Neural crest cell (in vitro differentiated cells): ENCODE measurements at regions not wholly inside any gene's neighbourhood (a gene's known extent, or its start where the extent isn't known, plus 50 kb on each side); places are given as distances from the start of the nearest gene placed in this dataset.
A peak's percentile ranks its signal among the peaks of the same experiment; 100 is the strongest.

ENCODE experiments used
- DNase-seq: peaks from one replicate; pipeline ENCODE4 v3.0.0; 2021; ENCODE audit warnings: low read depth, mixed read lengths, low spot score
- H3K27ac Mint-ChIP-seq: one replicate; pipeline ENCODE4 v1.8.0; 2021; ENCODE audit warnings: mild to moderate bottlenecking, mixed read lengths; ENCODE audit not compliant: unreplicated experiment
- H3K27me3 Mint-ChIP-seq: 2 replicates; pipeline ENCODE4 v1.8.0; 2021; ENCODE audit warnings: low read depth, mild to moderate bottlenecking, mixed read lengths
- H3K36me3 Mint-ChIP-seq: 2 replicates; pipeline ENCODE4 v1.8.0; 2021; ENCODE audit warnings: low read depth, mild to moderate bottlenecking, mixed read lengths
- H3K4me1 Mint-ChIP-seq: 2 replicates; pipeline ENCODE4 v1.8.0; 2021; ENCODE audit warnings: mixed read lengths
- H3K4me3 Mint-ChIP-seq: one replicate; pipeline ENCODE4 v1.8.0; 2021; ENCODE audit warnings: mild to moderate bottlenecking, mixed read lengths
- H3K9me3 Mint-ChIP-seq: 2 replicates; pipeline ENCODE4 v1.8.0; 2021; ENCODE audit warnings: mixed read lengths
- TF ChIP-seq, protein P1 (sequence below): fragments of 200-600 bp; sonication (generic); conservative IDR thresholded peaks from 2 replicates; pipeline ENCODE4 v1.5.0; 2021; ENCODE audit warnings: antibody characterized with exemption, mild to moderate bottlenecking

DNA sequence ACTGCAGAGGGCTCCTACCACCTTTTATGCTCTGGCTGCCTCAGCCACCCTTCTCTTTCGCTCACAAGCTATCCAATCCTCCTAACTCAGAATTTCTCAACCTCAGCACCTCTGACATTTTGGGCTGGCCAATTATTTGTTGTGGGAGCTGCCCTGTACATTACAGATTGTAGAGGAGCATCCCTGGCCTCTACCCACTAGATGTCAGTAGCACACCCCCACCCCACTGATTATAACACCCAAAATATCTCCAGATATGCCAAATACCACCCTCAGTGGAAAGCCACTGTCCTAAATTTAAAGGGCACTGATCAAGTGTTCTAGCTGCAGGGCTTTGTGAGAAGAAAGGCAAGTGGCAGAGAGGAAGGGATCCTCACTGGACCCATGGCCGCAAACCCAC, 443.1 kb downstream of the SOX6 start:
- H3K27ac Mint-ChIP-seq: peak overlapping the region; percentile 58
- TF ChIP-seq, protein P1, sequence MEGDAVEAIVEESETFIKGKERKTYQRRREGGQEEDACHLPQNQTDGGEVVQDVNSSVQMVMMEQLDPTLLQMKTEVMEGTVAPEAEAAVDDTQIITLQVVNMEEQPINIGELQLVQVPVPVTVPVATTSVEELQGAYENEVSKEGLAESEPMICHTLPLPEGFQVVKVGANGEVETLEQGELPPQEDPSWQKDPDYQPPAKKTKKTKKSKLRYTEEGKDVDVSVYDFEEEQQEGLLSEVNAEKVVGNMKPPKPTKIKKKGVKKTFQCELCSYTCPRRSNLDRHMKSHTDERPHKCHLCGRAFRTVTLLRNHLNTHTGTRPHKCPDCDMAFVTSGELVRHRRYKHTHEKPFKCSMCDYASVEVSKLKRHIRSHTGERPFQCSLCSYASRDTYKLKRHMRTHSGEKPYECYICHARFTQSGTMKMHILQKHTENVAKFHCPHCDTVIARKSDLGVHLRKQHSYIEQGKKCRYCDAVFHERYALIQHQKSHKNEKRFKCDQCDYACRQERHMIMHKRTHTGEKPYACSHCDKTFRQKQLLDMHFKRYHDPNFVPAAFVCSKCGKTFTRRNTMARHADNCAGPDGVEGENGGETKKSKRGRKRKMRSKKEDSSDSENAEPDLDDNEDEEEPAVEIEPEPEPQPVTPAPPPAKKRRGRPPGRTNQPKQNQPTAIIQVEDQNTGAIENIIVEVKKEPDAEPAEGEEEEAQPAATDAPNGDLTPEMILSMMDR: no peak
- H3K9me3 Mint-ChIP-seq: peaks cover 4% of the 10 kb centered on the region
- peaks cover 6% of the 10 kb centered on the region for H3K4me1 Mint-ChIP-seq
- DNase-seq: no peak
- H3K27me3 Mint-ChIP-seq: no peaks in the 10 kb centered on the region
- H3K36me3 Mint-ChIP-seq: peaks cover 2% of the 10 kb centered on the region
- H3K4me3 Mint-ChIP-seq: no peak overlapping the region
